Keratinocyte (primary cell): ENCODE measurements at regions not wholly inside any gene's neighbourhood (a gene's known extent, or its start where the extent isn't known, plus 50 kb on each side); places are given as distances from the start of the nearest gene placed in this dataset.
"Not testable (repeated sequence)": the region's sequence is repeated elsewhere in the genome, so short reads cannot be mapped to it uniquely, and the experiment has no call there.

ENCODE experiments used
- DNase-seq: peaks from one replicate; pipeline ENCODE4 v3.0.0-alpha.2; 2011; ENCODE audit warnings: low read depth, missing footprints, low spot score
- FAIRE-seq: peaks from 2 replicates; lab custom pipeline; 2011; peaks lifted over from hg19 to GRCh38; lab: Jason Lieb, UNC
- H2AFZ ChIP-seq: 2 replicates; pipeline ENCODE4 v1.6.0; 2012; ENCODE audit warnings: low read length, control low read depth, inconsistent platforms; ENCODE audit not compliant: control insufficient read depth
- H3K27ac ChIP-seq: 2 replicates; pipeline ENCODE4 v1.5.1; 2011; ENCODE audit warnings: low read length; ENCODE audit not compliant: control insufficient read depth, insufficient read depth
- H3K27me3 ChIP-seq: 3 replicates; pipeline ENCODE4 v1.6.0; 2011; ENCODE audit warnings: low read length; ENCODE audit not compliant: control insufficient read depth, insufficient read depth; ENCODE audit errors: extremely low read depth
- H3K36me3 ChIP-seq, 2 experiments: 2 replicates in 1 of 2; 3 replicates in 1 of 2; pipeline ENCODE4 v1.5.1; 2011; ENCODE audit warnings: low read length in 2 of 2, mild to moderate bottlenecking in 1 of 2; ENCODE audit not compliant: control insufficient read depth in 2 of 2, insufficient read depth in 2 of 2; ENCODE audit errors: extremely low read depth in 1 of 2
- H3K4me1 ChIP-seq: 3 replicates; pipeline ENCODE4 v1.5.1; 2011; ENCODE audit warnings: low read length; ENCODE audit not compliant: control insufficient read depth, insufficient read depth; ENCODE audit errors: extremely low read depth
- H3K4me2 ChIP-seq: 3 replicates; pipeline ENCODE4 v1.6.0; 2011; ENCODE audit warnings: low read depth, low read length; ENCODE audit not compliant: control insufficient read depth, insufficient read depth; ENCODE audit errors: extremely low read depth
- H3K4me3 ChIP-seq, 3 experiments: fragments of 200-600 bp in 1 of 3; sonication (generic) in 1 of 3; 2 replicates in 2 of 3; 3 replicates in 1 of 3; pipeline ENCODE4 v1.5.1; 2011 to 2016; ENCODE audit warnings: low read length in 3 of 3, mild to moderate bottlenecking in 3 of 3, control low read depth in 2 of 3, inconsistent platforms in 1 of 3, low read depth in 1 of 3, mixed read lengths in 1 of 3, mixed run types in 1 of 3, moderate library complexity in 1 of 3; ENCODE audit not compliant: control insufficient read depth in 2 of 3, insufficient read depth in 2 of 3; ENCODE audit errors: extremely low read depth in 1 of 3
- H3K79me2 ChIP-seq: 2 replicates; pipeline ENCODE4 v1.6.0; 2012; ENCODE audit warnings: low read length; ENCODE audit not compliant: control insufficient read depth, insufficient read depth
- H3K9ac ChIP-seq: 3 replicates; pipeline ENCODE4 v1.6.0; 2011; ENCODE audit warnings: low read length; ENCODE audit not compliant: control insufficient read depth, insufficient read depth; ENCODE audit errors: extremely low read depth
- H3K9me1 ChIP-seq: 3 replicates; pipeline ENCODE4 v1.6.0; 2011; ENCODE audit warnings: low read length; ENCODE audit not compliant: control insufficient read depth, insufficient read depth; ENCODE audit errors: extremely low read depth
- H3K9me3 ChIP-seq: 2 replicates; pipeline ENCODE4 v1.5.1; 2012; ENCODE audit warnings: low read depth, low read length; ENCODE audit not compliant: control insufficient read depth
- H4K20me1 ChIP-seq: 3 replicates; pipeline ENCODE4 v1.6.0; 2011; ENCODE audit warnings: low read length; ENCODE audit not compliant: control insufficient read depth, insufficient read depth; ENCODE audit errors: extremely low read depth
- dilution Hi-C: fragments of 300-500 bp; cut with MboI; formaldehyde crosslinking; loops from one replicate; pipeline ENCODE4 v1.7.0; 2020; ENCODE audit warnings: low sequenced_read_pairs; ENCODE audit not compliant: extremely low pct_ligation_motif_present

- H3K79me2 ChIP-seq, H3K9me3 ChIP-seq, H3K9me1 ChIP-seq, dilution Hi-C loops, H3K4me1 ChIP-seq, H3K27me3 ChIP-seq, FAIRE-seq, H3K4me2 ChIP-seq, H3K4me3 ChIP-seq, H3K9ac ChIP-seq, DNase-seq, H3K36me3 ChIP-seq, H2AFZ ChIP-seq, H4K20me1 ChIP-seq, H3K27ac ChIP-seq: not testable (repeated sequence)
Measured at GRCh38 chr16:22603744-22604143, 93.1 kb downstream of the NPIPB5 start.

GRCh38 chr16:22606619-22607018 lies 95.9 kb downstream of the NPIPB5 start:
- dilution Hi-C loops, H3K27ac ChIP-seq, H3K36me3 ChIP-seq: not testable (repeated sequence)

GRCh38 chr16:22609798-22610197 lies 99.1 kb downstream of the NPIPB5 start:
- H3K4me2 ChIP-seq, DNase-seq, H4K20me1 ChIP-seq, H2AFZ ChIP-seq, H3K9ac ChIP-seq, H3K9me1 ChIP-seq, H3K79me2 ChIP-seq, H3K27me3 ChIP-seq, H3K36me3 ChIP-seq, H3K9me3 ChIP-seq, FAIRE-seq, H3K4me3 ChIP-seq, H3K27ac ChIP-seq, dilution Hi-C loops: not testable (repeated sequence)
- H3K4me1 ChIP-seq: peaks cover 11% of the 10 kb centered on the region

More at GRCh38 chr16:22606619-22607018, 95.9 kb downstream of the NPIPB5 start:
- not testable (repeated sequence) for H4K20me1 ChIP-seq, H3K4me2 ChIP-seq, H3K27me3 ChIP-seq, H3K9ac ChIP-seq, H2AFZ ChIP-seq, H3K9me3 ChIP-seq, H3K4me3 ChIP-seq, H3K4me1 ChIP-seq, H3K79me2 ChIP-seq, H3K9me1 ChIP-seq, DNase-seq
- FAIRE-seq: peak; percentile 100

- H3K79me2 ChIP-seq, H3K27ac ChIP-seq, H3K27me3 ChIP-seq, H3K4me3 ChIP-seq, H4K20me1 ChIP-seq, H2AFZ ChIP-seq, H3K4me2 ChIP-seq, H3K36me3 ChIP-seq, DNase-seq, H3K9ac ChIP-seq, H3K9me1 ChIP-seq, dilution Hi-C loops, H3K9me3 ChIP-seq: not testable (repeated sequence)
- peak; percentile 36 for FAIRE-seq
- peaks cover 19% of the 10 kb centered on the region for H3K4me1 ChIP-seq
Measured at GRCh38 chr16:22611128-22611527, 100.4 kb downstream of the NPIPB5 start.
